HG03575 (cell line): ENCODE measurements at regions not wholly inside any gene's neighbourhood (a gene's known extent, or its start where the extent isn't known, plus 50 kb on each side); places are given as distances from the start of the nearest gene placed in this dataset.

Source experiments
- ATAC-seq: cut with Tn5 transposase; IDR thresholded peaks from one replicate; pipeline ENCODE4 v1.9.1; 2021; ENCODE audit not compliant: unreplicated experiment, insufficient number of reproducible peaks, low FRiP score; ENCODE audit errors: extremely low read depth

GRCh38 chr6:167660944-167661551 lies 165.7 kb upstream of the AFDN start:
- ATAC-seq = no peak

DNA sequence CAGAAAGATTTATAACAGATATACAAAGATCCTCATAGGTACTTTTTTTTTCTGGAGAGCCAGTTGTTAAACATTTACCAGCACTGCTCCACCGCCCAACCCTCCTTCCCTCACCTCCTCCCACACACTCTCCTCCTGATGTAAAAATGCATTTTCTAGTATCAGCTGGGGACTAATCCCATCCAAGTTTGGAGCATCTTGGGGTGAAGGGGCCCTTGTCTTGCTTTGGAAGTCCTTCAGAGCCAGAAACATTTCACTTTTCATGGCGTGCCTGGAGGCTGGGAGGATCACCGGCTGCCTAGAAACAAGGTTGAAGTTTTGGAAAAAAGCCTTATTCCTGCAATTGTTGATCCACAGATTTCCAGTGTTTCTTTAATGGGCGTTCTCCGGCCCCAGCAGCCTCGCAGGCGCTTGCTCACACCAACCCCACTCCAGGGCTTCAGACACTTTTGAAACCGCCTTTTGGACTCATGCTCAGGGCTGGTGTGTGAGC lies 165.1 kb upstream of the AFDN start:
- ATAC-seq = no peak

DNA sequence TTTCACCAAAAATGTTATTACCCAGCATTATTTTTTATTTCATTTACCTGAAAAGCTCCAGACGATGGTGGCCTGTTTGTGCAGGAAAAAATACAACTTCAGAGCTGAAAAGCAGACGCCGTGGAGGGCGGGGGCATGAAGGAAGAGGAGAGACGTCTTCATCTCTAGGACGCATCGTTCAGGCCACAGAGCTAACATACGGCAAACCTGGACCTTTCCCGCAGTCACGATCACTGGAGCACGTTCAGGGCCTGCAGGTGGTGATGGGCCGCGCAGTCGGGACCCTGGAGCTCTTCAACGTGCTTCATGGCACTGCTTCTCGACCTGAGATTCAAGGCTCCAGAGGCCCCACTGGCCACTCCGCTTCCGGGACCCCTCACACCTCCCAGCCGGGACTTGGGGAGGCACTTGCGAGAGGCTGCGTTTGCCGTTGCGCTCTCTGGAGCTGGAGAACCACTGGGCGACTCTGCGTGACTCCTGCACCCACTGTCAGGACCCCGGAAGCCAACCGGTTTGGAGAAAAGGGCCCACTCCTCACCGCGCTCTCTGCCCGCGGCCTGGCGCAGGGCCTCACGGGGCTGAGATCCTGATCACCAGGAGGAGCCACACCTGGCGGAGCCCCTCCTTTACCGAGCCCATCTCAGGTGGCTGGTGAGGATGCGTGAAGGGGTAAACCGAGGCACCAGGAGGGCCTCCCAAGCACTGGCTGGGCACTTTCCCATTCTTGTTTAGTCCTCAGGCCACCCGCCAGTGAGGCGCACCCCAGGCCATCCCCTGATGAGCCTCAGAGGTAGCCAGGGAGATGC lies 164.4 kb upstream of the AFDN start:
- no peak for ATAC-seq

GRCh38 chr6:167662881-167663205 lies 163.9 kb upstream of the AFDN start:
- ATAC-seq = no peak

DNA sequence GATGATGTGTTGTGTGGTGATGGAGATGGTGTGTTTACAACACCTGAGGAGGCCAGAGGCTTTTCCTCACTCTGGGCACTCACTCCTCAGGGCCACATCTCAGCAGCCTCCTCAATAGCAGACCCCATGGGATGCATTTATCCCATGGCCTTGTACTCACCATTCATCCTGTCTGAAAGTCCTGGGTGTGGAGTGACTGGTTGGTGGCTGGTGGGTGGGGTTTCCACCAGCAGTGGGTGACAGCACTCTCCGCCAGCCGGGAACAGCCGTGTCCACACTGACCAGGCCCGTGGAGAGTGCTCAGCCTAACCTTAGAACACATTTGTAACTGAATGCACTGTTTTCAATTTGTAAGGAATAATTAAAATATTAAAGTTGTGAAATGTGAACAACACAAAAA lies 163.4 kb upstream of the AFDN start:
- no peak for ATAC-seq

DNA sequence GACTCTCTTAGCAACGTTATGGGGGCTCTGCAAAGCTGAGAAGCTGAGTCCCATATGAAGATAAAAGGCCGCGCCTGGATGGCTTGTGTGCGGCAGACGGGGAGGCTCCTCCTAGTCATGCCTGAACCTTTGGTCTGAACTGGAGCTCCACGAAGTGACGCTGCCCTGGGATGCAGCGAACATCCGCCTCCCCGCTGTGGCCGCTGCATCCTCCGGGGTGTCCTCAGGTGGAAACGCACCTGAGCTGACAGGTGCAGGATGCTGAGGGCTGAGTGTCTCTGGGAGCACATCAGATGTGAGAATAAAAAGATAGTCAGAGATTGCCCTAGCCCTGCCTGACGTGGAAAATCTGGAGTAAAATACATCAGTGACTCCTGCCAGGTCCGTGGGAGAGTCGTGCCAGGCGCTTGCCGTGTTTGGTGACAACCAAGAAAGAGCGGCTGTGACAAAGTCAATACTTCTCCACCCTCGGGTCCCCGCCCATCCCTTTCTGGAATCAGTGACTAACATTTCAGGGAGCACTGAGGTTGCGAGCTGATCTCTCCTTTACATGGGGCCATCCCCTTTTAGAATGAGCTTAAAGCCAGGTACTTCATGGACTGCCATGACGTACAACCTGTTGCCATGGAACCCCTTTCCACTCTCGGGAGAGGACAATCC lies 162.8 kb upstream of the AFDN start:
- ATAC-seq = no peak

DNA sequence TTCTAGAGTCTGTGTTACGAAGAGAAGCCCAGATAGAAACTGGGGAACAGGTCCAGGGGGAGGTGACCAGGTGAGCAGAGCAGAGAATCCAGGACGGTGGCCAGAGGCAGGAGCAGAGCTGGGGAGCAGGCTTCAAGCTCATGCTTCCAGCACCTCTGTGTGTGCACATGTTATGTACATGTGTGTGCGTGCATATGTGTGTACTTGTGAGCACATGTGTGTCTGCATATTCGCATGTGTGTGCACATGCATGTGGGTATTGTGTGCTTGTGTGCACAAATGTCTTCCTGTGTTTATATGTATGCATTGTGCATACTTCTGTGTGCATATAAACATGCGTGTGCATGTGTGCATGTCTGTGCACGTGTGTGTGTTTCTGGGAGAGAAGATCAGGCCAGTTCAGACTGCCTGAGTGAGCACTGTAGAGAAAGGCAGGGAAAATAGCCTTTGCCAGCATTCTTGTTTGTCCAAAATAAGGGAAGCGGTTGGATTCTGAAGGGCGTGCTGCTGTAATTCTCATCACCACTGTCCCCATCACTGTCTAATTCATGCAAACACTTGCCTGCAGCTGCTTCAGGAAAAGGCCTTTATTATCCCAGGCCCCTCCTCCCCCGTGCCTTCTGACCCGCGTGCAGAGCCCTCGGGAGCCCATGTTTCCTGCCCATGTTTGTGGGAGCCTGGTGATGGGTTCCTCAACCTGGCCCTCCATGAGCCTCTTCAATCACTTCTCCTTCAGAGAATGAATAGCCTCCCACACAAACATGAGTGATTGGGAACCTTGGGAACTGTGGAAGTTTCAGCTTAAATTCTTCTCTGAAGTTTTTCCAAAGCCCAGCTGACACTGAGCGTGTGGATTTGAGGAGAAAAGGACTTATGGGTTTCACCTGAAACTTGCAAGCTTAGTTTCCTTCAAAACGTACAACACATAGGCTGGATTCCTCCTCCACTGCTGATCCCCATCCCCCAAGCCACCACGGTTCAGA lies 161.7 kb upstream of the AFDN start:
- no peak for ATAC-seq

GRCh38 chr6:167665698-167666330 lies 160.9 kb upstream of the AFDN start:
- ATAC-seq = no peak

DNA sequence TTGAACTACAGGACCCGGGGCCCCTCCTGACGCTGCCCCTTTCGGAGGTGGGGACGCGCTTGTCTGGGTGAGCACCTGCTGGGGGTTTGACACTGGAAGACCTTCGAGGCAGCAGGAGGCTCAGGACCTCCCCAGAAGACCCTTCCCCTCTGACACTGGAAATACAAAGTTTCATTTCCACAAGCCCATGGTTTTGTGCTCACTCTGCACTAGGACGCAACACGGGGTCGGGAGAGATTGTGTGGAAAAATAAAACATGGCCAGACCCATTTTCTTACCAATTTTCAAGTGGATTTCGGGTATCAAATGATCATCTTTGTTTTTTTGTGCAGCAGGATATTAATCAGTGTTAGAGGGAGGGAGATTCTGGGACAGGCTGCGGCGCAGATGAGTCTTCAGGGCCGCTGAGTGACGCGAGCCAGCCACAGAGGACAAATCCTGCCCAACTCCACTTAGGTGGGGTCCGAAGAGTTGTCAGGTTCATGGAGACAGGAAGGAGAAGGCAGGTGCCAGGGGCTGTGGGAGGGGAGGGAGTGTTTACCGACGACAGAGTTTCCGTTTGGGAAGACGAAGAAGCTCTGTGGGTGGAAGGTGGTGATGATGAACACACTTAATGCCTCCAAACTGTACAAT lies 160.0 kb upstream of the AFDN start:
- ATAC-seq = no peak

- no peak for ATAC-seq
Observed at GRCh38 chr6:167667204-167668018, 159.3 kb upstream of the AFDN start.

DNA sequence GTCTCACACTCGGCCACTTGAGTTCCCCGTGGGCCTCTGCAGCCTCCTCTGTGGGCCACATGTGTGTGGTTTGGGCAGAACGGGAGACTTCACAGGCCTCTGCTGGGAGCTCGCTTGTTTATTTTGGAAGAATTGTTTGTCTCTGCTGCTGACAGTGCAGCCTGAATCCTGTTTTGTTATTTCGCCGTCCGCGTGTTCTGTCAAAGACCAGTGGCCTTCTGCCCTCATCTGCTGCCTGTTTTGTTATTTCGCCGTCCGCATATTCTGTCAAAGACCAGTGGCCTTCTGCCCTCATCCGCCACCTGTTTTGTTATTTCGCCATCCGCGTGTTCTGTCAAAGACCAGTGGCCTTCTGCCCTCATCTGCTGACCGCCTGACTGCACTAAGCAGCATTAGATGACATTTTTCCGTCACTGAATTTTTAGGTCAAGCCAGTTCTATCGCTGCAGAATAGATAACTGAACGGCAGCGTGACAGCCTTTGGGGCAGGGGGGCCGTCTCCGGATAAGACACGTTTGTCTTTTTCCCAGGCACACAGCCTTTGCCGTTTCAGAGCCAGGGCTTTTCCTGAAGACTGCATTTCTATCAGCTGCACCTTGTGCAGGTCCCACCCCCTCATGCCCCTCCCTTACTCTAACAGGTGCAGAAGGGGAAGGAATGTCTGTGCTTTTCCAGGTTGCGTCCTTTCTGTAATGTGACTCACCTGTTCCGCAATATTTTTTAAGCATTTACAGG lies 158.5 kb upstream of the AFDN start:
- no peak for ATAC-seq

GRCh38 chr6:167668754-167669552 lies 157.8 kb upstream of the AFDN start:
- ATAC-seq = no peak

GRCh38 chr6:167669553-167669849 lies 157.2 kb upstream of the AFDN start:
- no peak for ATAC-seq

GRCh38 chr6:167669870-167670802 lies 156.6 kb upstream of the AFDN start:
- ATAC-seq = no peak

DNA sequence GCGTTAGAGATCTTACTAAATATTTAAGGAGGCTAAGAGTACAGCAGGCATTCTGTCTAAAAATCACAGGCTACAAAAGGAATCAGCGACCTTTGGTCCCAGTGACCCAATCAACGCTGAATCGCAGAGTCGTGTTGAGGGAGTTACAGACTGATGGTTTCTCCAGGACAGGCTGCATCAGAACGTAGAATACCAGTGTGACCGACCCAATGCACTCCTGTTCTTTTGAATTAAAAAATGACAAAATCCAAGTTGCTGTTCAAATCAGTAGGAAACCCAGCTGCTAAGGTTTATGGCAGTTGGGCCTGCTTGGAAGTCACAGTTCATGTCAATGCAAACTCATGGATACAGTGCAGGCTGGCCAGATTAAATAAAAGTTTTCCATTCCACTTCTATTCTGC lies 155.8 kb upstream of the AFDN start:
- no peak for ATAC-seq
